RWPE2 (cell line): ENCODE measurements at regions not wholly inside any gene's neighbourhood (a gene's known extent, or its start where the extent isn't known, plus 50 kb on each side); places are given as distances from the start of the nearest gene placed in this dataset.

ENCODE experiments used
- ATAC-seq: fragments of 200-7000 bp; cut with Tn5 transposase; 3 replicates; pipeline ENCODE4 v1.9.1; 2021; ENCODE audit warnings: low read depth
- DNase-seq: peaks from one replicate; pipeline ENCODE4 v3.0.0-alpha.2; 2020; ENCODE audit warnings: low spot score
- H3K27ac ChIP-seq: fragments of 450-650 bp; 2 replicates; pipeline ENCODE4 v1.5.1; 2017; ENCODE audit warnings: mild to moderate bottlenecking; ENCODE audit not compliant: poor library complexity, severe bottlenecking
- H3K27me3 ChIP-seq: fragments of 250-450 bp; sonication (Bioruptor Pico); 2 replicates; pipeline ENCODE4 v1.5.1; 2021; ENCODE audit warnings: mild to moderate bottlenecking, moderate library complexity; ENCODE audit not compliant: insufficient read depth, poor library complexity, severe bottlenecking
- H3K36me3 ChIP-seq: fragments of 250-450 bp; sonication (Bioruptor Pico); 2 replicates; pipeline ENCODE4 v1.5.1; 2020; ENCODE audit warnings: low read depth, mild to moderate bottlenecking, moderate library complexity
- H3K4me1 ChIP-seq: fragments of 250-450 bp; sonication (Bioruptor Pico); 2 replicates; pipeline ENCODE4 v1.5.1; 2021; ENCODE audit warnings: mild to moderate bottlenecking, moderate library complexity; ENCODE audit not compliant: insufficient read depth, poor library complexity, severe bottlenecking
- H3K4me3 ChIP-seq: fragments of 250-450 bp; sonication (Bioruptor Pico); 2 replicates; pipeline ENCODE4 v1.5.1; 2021; ENCODE audit warnings: mild to moderate bottlenecking, moderate library complexity; ENCODE audit not compliant: severe bottlenecking
- H3K9me3 ChIP-seq: fragments of 250-450 bp; sonication (Bioruptor Pico); 2 replicates; pipeline ENCODE4 v1.5.1; 2021; ENCODE audit warnings: mild to moderate bottlenecking, moderate library complexity; ENCODE audit not compliant: severe bottlenecking
- TF ChIP-seq, protein P1 (sequence below): fragments of 450-650 bp; IDR thresholded peaks from one replicate; pipeline ENCODE4 v1.5.1; 2017; ENCODE audit warnings: mild to moderate bottlenecking, moderate library complexity; ENCODE audit not compliant: poor library complexity, severe bottlenecking

DNA sequence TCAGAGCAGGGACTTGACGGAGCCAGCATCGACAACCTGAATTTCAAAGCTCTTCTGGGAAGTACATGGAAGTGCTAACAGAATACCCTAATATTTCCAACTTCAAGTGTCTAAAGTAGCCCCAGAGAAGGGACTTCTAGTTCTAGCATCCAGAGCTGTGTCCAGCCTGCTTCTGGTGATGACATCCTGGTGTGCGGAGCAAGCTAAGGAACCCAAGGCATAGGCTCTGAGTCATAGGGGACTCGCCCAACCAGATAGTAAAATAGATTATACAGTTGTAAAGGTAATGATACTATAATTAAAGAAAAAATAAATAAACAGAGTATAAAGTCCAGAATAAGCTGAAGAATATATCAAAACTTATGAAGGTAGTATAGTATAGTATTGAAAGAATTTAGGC is 108.1 kb upstream of the SERPINE2 start:
- Histone ChIP-seq H3K4me1 (peaks cover 58% of the 10 kb centered on the region), H3K36me3 (no peaks in the 10 kb centered on the region), H3K4me3 (no peak overlapping the region), H3K9me3 (no peaks in the 10 kb centered on the region), H3K27ac (peak overlapping the region; percentile 84), H3K27me3 (no peaks in the 10 kb centered on the region)
- ATAC-seq (peak; percentile 43; the same call in 1 of the 3 replicates), DNase-seq (no peak)
- TF ChIP-seq, protein P1, sequence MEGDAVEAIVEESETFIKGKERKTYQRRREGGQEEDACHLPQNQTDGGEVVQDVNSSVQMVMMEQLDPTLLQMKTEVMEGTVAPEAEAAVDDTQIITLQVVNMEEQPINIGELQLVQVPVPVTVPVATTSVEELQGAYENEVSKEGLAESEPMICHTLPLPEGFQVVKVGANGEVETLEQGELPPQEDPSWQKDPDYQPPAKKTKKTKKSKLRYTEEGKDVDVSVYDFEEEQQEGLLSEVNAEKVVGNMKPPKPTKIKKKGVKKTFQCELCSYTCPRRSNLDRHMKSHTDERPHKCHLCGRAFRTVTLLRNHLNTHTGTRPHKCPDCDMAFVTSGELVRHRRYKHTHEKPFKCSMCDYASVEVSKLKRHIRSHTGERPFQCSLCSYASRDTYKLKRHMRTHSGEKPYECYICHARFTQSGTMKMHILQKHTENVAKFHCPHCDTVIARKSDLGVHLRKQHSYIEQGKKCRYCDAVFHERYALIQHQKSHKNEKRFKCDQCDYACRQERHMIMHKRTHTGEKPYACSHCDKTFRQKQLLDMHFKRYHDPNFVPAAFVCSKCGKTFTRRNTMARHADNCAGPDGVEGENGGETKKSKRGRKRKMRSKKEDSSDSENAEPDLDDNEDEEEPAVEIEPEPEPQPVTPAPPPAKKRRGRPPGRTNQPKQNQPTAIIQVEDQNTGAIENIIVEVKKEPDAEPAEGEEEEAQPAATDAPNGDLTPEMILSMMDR, result no peak

DNA sequence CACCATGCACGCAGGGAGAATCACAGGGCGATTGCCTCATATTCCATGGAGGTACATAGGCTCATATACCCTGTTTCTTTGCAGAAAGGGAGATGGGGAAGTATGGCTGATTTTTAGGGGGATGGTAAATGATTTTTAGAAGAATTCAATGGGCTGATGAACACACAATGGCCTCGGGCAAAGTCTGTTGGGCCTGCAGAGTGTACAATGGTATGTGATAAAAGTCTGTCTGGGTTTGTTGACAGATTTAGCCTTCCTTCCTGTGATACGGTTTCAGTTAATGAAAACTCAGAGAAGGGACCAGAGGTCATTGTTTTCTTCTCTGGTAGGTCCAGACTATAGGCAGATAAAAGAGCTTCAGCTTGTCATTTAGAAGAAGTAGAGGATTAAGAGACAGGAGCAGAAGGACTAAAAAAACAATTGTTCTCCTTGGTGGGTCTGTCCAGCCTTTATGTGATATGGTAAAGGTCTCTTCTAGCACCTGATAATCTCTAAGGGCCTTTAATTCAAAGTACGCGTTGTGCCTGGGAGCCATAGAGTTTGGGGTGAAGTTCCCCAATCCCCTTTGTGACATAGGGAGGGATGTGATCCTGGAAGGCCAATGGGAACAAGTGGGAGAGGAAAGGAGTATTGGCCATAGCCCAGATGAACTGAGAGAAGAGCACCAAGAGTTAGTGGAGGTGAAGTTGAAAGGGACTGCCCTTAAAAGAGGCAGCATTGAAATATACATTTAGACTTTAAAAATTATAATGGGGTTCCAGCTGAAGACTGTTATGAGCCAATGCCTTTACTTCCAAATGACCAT is 107.5 kb upstream of the SERPINE2 start:
- H3K9me3 ChIP-seq, result no peaks in the 10 kb centered on the region
- ATAC-seq (no peak), DNase-seq (no peak)
- TF ChIP-seq, protein P1, result no peak
- no peak overlapping the region for H3K4me3 ChIP-seq
- H3K27ac ChIP-seq, result peak overlapping the region; percentile 84
- H3K4me1 ChIP-seq, result peaks cover 65% of the 10 kb centered on the region
- no peaks in the 10 kb centered on the region for H3K27me3 ChIP-seq
- no peaks in the 10 kb centered on the region for H3K36me3 ChIP-seq

DNA sequence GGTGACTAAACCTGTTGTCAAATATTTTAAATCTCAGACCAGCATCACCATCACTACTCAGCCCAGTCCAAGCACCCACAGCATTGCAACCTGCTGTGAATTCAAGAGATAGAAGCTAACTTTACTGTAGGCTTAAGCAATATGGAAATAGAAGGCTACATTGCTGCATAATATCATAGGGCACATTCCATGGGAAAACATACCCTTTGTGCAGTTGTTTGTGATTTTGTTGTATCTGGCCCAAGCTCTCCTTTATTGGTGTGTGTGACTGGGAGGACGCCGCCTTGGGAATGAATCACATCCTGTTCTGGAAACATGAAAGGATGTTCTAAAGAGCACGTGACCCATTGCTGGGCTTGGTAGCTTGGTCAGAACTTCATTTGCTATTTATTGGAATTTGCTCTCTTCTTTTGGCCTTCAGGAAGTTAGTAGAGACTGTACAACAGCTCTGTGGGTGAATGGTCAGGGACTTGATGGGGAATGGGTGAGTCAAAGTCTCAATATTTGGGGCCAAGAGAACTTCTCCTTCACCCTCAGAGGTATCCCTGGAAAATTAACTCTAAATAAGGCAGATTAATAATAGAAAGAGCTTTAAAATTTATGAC is 106.8 kb upstream of the SERPINE2 start:
- no peaks in the 10 kb centered on the region for H3K27me3 ChIP-seq
- no peak overlapping the region for H3K4me3 ChIP-seq
- TF ChIP-seq, protein P1, result no peak
- H3K27ac ChIP-seq, result peak overlapping the region; percentile 84
- H3K36me3 ChIP-seq, result no peaks in the 10 kb centered on the region
- no peaks in the 10 kb centered on the region for H3K9me3 ChIP-seq
- DNase-seq, result no peak
- ATAC-seq, result peak; percentile 70
- H3K4me1 ChIP-seq, result peaks cover 59% of the 10 kb centered on the region

- H3K4me3 ChIP-seq, result no peak overlapping the region
- DNase-seq (no peak), ATAC-seq (no peak)
- peaks cover 57% of the 10 kb centered on the region for H3K4me1 ChIP-seq
- no peaks in the 10 kb centered on the region for H3K36me3 ChIP-seq
- no peaks in the 10 kb centered on the region for H3K27me3 ChIP-seq
- TF ChIP-seq, protein P1, result no peak
- H3K9me3 ChIP-seq, result no peaks in the 10 kb centered on the region
- H3K27ac ChIP-seq, result peak overlapping the region; percentile 84
Observed at GRCh38 chr2:224143526-224143925, 104.4 kb upstream of the SERPINE2 start.
